ENCODE measurements at regions not wholly inside any gene's neighbourhood (a gene's known extent, or its start where the extent isn't known, plus 50 kb on each side); places are given as distances from the start of the nearest gene placed in this dataset.

- Histone ChIP-seq H3K4me3 (ENCODE audit: low read length) (no peak overlapping the region), H3K79me2 (ENCODE audit: control insufficient read depth, low read length) (no peaks in the 10 kb centered on the region), H3K9me3 (ENCODE audit: control insufficient read depth, insufficient read depth, low read length) (no peaks in the 10 kb centered on the region), H3K36me3 (ENCODE audit: control insufficient read depth, low read length) (no peaks in the 10 kb centered on the region), H4K20me1 (ENCODE audit: control insufficient read depth, insufficient read depth, low read depth, low read length) (no peaks in the 10 kb centered on the region), H3K9me2 (replicated peaks; ENCODE audit: control insufficient read depth, low read length) (no peaks in the 10 kb centered on the region), H3K27ac (ENCODE audit: low read depth, low read length) (no peak overlapping the region), H3K4me1 (ENCODE audit: control insufficient read depth, low read length) (no peaks in the 10 kb centered on the region), H3K4me2 (ENCODE audit: low read length) (no peak overlapping the region), H3F3A (ENCODE audit: control insufficient read depth, insufficient read depth) (no peaks in the 10 kb centered on the region), H3K27me3 (ENCODE audit: control insufficient read depth, low read length) (no peaks in the 10 kb centered on the region)
- TF ChIP-seq CTCF (IDR thresholded peaks at IDR 0.05; ENCODE audit: low read depth, low read length, poor library complexity, severe bottlenecking) (no peak), EZH2phosphoT487 (IDR thresholded peaks at IDR 0.05; ENCODE audit: borderline replicate concordance, low read length) (no peak)
Measured at GRCh38 chr1:29646161-29646775, 409.9 kb downstream of the PTPRU start.

DNA sequence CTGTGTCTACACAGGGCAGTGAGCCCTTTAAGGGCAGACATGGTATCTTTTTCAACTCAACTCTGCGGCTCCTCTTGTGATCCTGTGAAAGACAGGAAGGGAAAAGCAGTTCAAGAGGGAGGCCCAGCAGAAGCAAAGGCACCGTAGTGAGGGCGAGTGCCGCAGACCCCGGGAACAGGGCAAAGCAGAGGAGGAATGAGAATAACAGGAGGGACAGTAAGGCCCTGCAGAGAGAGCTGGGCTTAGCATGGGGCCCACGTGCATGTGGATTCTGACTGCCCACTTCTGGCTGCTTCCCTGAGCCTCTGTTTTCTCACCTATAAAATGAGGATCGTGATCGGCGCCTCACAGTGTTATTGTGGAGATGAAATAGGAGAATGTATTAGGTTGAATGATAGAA is 409.3 kb downstream of the PTPRU start:
- Histone ChIP-seq H3K27me3 (ENCODE audit: control insufficient read depth, low read length) (no peaks in the 10 kb centered on the region), H3K9me2 (replicated peaks; ENCODE audit: control insufficient read depth, low read length) (no peaks in the 10 kb centered on the region), H3F3A (ENCODE audit: control insufficient read depth, insufficient read depth) (no peaks in the 10 kb centered on the region), H3K36me3 (ENCODE audit: control insufficient read depth, low read length) (no peaks in the 10 kb centered on the region), H3K9me3 (ENCODE audit: control insufficient read depth, insufficient read depth, low read length) (no peaks in the 10 kb centered on the region), H4K20me1 (ENCODE audit: control insufficient read depth, insufficient read depth, low read depth, low read length) (no peaks in the 10 kb centered on the region), H3K4me3 (ENCODE audit: low read length) (no peak overlapping the region), H3K27ac (ENCODE audit: low read depth, low read length) (no peak overlapping the region), H3K4me2 (ENCODE audit: low read length) (no peak overlapping the region), H3K79me2 (ENCODE audit: control insufficient read depth, low read length) (no peaks in the 10 kb centered on the region), H3K4me1 (ENCODE audit: control insufficient read depth, low read length) (no peaks in the 10 kb centered on the region)
- TF ChIP-seq EZH2phosphoT487 (IDR thresholded peaks at IDR 0.05; ENCODE audit: borderline replicate concordance, low read length): no peak

DNA sequence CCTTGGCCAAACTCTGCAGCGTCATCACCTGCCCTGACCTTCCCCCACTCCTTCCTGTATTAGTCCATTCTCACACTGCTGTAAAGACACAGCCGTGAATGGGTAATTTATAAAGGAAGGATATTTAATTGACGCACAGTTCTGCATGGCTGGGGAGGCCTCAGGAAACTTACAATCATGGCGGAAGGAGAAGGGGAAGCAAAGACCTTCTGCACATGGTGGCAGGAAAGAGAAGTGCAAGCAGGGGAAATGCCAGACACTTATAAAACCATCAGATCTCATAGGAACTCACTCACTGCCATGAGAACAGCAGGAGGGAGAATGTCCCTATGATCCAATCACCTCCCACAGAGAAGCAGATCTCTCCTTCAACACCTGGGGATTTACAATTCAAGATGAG is 408.5 kb downstream of the PTPRU start:
- Histone ChIP-seq H3K4me3 (ENCODE audit: low read length) (no peak overlapping the region), H3K27me3 (ENCODE audit: control insufficient read depth, low read length) (no peaks in the 10 kb centered on the region), H3K9me3 (ENCODE audit: control insufficient read depth, insufficient read depth, low read length) (no peaks in the 10 kb centered on the region), H3K4me1 (ENCODE audit: control insufficient read depth, low read length) (no peaks in the 10 kb centered on the region), H3K4me2 (ENCODE audit: low read length) (no peak overlapping the region), H4K20me1 (ENCODE audit: control insufficient read depth, insufficient read depth, low read depth, low read length) (no peaks in the 10 kb centered on the region), H3K36me3 (ENCODE audit: control insufficient read depth, low read length) (no peaks in the 10 kb centered on the region), H3F3A (ENCODE audit: control insufficient read depth, insufficient read depth) (no peaks in the 10 kb centered on the region), H3K27ac (ENCODE audit: low read depth, low read length) (no peak overlapping the region), H3K9me2 (replicated peaks; ENCODE audit: control insufficient read depth, low read length) (no peaks in the 10 kb centered on the region), H3K79me2 (ENCODE audit: control insufficient read depth, low read length) (no peaks in the 10 kb centered on the region)
- TF ChIP-seq EZH2phosphoT487 (IDR thresholded peaks at IDR 0.05; ENCODE audit: borderline replicate concordance, low read length): no peak
- no peak for TF ChIP-seq CTCF (IDR thresholded peaks at IDR 0.05; ENCODE audit: low read depth, low read length, poor library complexity, severe bottlenecking)

- Histone ChIP-seq H3K4me3 (ENCODE audit: low read length) (no peak overlapping the region), H3K4me1 (ENCODE audit: control insufficient read depth, low read length) (no peaks in the 10 kb centered on the region), H4K20me1 (ENCODE audit: control insufficient read depth, insufficient read depth, low read depth, low read length) (no peaks in the 10 kb centered on the region), H3K36me3 (ENCODE audit: control insufficient read depth, low read length) (no peaks in the 10 kb centered on the region), H3K79me2 (ENCODE audit: control insufficient read depth, low read length) (no peaks in the 10 kb centered on the region), H3K4me2 (ENCODE audit: low read length) (no peak overlapping the region), H3K27ac (ENCODE audit: low read depth, low read length) (no peak overlapping the region), H3F3A (ENCODE audit: control insufficient read depth, insufficient read depth) (no peaks in the 10 kb centered on the region), H3K27me3 (ENCODE audit: control insufficient read depth, low read length) (no peaks in the 10 kb centered on the region), H3K9me3 (ENCODE audit: control insufficient read depth, insufficient read depth, low read length) (no peaks in the 10 kb centered on the region), H3K9me2 (replicated peaks; ENCODE audit: control insufficient read depth, low read length) (no peaks in the 10 kb centered on the region)
- no peak for TF ChIP-seq EZH2phosphoT487 (IDR thresholded peaks at IDR 0.05; ENCODE audit: borderline replicate concordance, low read length)
- no peak for TF ChIP-seq CTCF (IDR thresholded peaks at IDR 0.05; ENCODE audit: low read depth, low read length, poor library complexity, severe bottlenecking)
Measured at GRCh38 chr1:29643838-29644440, 407.6 kb downstream of the PTPRU start.
